ENCODE measurements at regions not wholly inside any gene's neighbourhood (a gene's known extent, or its start where the extent isn't known, plus 50 kb on each side); places are given as distances from the start of the nearest gene placed in this dataset.
"Not testable (repeated sequence)": the region's sequence is repeated elsewhere in the genome, so short reads cannot be mapped to it uniquely, and the experiment has no call there.

DNA sequence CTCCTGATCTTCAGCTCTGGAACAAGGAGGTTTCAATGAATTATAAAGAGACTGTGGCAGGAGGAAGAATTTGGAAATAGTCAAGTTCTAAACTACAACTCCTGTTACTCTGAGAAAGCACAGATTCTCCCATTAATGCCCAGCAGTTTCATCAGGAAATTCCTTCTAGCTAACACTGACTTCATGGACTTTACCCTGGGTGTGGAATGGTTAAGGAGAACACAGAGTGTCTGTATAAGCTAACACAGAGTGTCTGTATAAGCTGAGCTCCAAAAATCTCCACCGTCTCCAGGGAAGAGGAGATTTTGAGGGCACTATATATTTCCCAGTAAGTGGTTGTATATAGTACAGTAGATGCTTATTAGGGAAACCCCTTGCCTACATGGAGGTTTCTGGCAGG is 675.5 kb downstream of the XPNPEP1 start:
- WGBS, 2 donors, result 80 to 81% methylated on average over 1 of the region's 1 CpG
- ATAC-seq (ENCODE audit: low FRiP score in 2 of 2), result no peak
- H3K27ac ChIP-seq, result no peak overlapping the region

DNA sequence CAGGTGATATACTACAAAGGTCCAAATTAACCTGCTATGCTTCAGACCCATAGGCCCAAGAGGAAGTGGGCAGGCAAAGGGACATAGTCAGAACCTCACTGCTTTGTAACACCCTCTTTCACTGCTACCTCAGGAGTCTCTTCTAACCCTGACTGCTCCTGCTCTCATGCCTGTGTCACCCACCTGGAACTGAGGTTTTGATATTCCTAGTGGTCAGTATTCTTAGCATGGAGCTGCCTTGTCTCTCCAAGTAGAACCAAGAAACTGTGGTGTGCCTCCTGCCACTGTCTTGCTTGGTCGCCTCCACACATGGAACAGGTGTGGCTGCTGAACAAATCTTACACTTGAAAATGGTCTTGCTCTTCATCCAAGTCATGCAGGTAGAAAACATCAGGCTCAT is 677.5 kb downstream of the XPNPEP1 start:
- no peak overlapping the region for H3K27ac ChIP-seq
- no peak for DNase-seq
- no peak for TF ChIP-seq POLR2A (IDR thresholded peaks at IDR 0.05)
- no peak for TF ChIP-seq POLR2AphosphoS5 (IDR thresholded peaks at IDR 0.05)
- TF ChIP-seq, protein P1, sequence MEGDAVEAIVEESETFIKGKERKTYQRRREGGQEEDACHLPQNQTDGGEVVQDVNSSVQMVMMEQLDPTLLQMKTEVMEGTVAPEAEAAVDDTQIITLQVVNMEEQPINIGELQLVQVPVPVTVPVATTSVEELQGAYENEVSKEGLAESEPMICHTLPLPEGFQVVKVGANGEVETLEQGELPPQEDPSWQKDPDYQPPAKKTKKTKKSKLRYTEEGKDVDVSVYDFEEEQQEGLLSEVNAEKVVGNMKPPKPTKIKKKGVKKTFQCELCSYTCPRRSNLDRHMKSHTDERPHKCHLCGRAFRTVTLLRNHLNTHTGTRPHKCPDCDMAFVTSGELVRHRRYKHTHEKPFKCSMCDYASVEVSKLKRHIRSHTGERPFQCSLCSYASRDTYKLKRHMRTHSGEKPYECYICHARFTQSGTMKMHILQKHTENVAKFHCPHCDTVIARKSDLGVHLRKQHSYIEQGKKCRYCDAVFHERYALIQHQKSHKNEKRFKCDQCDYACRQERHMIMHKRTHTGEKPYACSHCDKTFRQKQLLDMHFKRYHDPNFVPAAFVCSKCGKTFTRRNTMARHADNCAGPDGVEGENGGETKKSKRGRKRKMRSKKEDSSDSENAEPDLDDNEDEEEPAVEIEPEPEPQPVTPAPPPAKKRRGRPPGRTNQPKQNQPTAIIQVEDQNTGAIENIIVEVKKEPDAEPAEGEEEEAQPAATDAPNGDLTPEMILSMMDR (IDR thresholded peaks at IDR 0.05), result no peak
- no peak for TF ChIP-seq EP300 (IDR thresholded peaks at IDR 0.05)
- H3K9me3 ChIP-seq, result no peaks in the 10 kb centered on the region
- 67 to 92% methylated on average over 1 of the region's 1 CpG for WGBS, 2 donors
- peak in 1 of 2 donors; percentile 14 for ATAC-seq (ENCODE audit: low FRiP score in 2 of 2)
- no peak overlapping the region for H3K4me3 ChIP-seq
- H3K36me3 ChIP-seq, result no peaks in the 10 kb centered on the region
- no peaks in the 10 kb centered on the region for H3K27me3 ChIP-seq
- H3K4me1 ChIP-seq, result no peaks in the 10 kb centered on the region

More for the DNA sequence above, 675.5 kb downstream of the XPNPEP1 start:
- DNase-seq, result no peak
- H3K27me3 ChIP-seq, result no peaks in the 10 kb centered on the region
- H3K36me3 ChIP-seq, result no peaks in the 10 kb centered on the region
- H3K9me3 ChIP-seq, result no peaks in the 10 kb centered on the region
- TF ChIP-seq POLR2AphosphoS5 (IDR thresholded peaks at IDR 0.05) (no peak), POLR2A (IDR thresholded peaks at IDR 0.05) (no peak), EP300 (IDR thresholded peaks at IDR 0.05) (no peak)
- TF ChIP-seq, protein P1 (IDR thresholded peaks at IDR 0.05), result no peak
- no peaks in the 10 kb centered on the region for H3K4me1 ChIP-seq
- H3K4me3 ChIP-seq, result no peak overlapping the region

DNA sequence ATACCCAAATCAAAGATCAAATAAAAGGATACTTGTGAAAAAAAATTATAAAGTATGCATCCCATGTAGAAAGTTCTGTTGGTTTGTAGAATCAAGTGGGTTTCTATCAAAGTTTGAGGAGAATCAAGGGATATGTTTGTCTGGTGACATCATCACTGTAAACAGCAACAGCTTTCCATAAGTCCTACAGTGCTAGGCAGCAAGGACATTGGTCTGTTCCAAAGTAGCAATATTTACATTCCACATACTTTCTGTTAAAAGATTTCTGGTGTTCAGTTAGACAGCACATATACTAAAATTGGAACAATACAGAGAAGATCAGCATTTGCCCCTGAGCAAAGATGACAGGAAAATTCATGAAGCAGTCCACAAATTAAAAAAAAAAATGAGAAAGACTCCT is 683.9 kb downstream of the XPNPEP1 start:
- ATAC-seq (ENCODE audit: low FRiP score in 2 of 2) (no peak), DNase-seq (no peak)
- TF ChIP-seq, protein P1 (IDR thresholded peaks at IDR 0.05), result no peak
- TF ChIP-seq POLR2AphosphoS5 (IDR thresholded peaks at IDR 0.05), result no peak
- no peak for TF ChIP-seq POLR2A (IDR thresholded peaks at IDR 0.05)
- no peak for TF ChIP-seq EP300 (IDR thresholded peaks at IDR 0.05)
- Histone ChIP-seq H3K27me3 (no peaks in the 10 kb centered on the region), H3K4me1 (no peaks in the 10 kb centered on the region), H3K36me3 (no peaks in the 10 kb centered on the region), H3K9me3 (no peaks in the 10 kb centered on the region), H3K27ac (no peak overlapping the region), H3K4me3 (no peak overlapping the region)

DNA sequence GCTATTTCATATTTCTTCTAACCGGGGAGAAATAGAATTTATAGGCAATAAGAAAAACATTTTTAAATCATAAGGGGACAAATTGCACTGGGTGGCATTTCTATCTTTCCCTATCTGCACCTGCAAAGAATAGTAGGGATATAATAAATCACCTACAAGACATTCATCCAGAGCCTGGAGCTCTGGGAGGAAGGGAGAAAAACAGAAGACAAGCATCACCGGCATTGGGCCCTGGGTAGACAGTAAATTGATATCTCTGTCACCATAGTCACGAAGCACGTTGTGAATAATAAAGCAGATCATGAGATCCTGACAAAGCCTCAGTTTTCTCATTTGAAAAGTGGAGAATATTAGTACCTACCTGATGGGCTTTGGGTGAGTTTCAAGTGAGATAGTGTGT is 685.6 kb downstream of the XPNPEP1 start:
- Histone ChIP-seq H3K9me3 (no peaks in the 10 kb centered on the region), H3K4me3 (no peak overlapping the region), H3K27me3 (no peaks in the 10 kb centered on the region), H3K27ac (no peak overlapping the region), H3K36me3 (no peaks in the 10 kb centered on the region), H3K4me1 (no peaks in the 10 kb centered on the region)
- DNase-seq, result no peak
- 82 to 91% methylated on average over 4 of the region's 4 CpGs for WGBS, 2 donors
- TF ChIP-seq, protein P1 (IDR thresholded peaks at IDR 0.05), result no peak
- no peak for TF ChIP-seq EP300 (IDR thresholded peaks at IDR 0.05)
- no peak for TF ChIP-seq POLR2AphosphoS5 (IDR thresholded peaks at IDR 0.05)
- no peak for TF ChIP-seq POLR2A (IDR thresholded peaks at IDR 0.05)
- no peak for ATAC-seq (ENCODE audit: low FRiP score in 2 of 2)

DNA sequence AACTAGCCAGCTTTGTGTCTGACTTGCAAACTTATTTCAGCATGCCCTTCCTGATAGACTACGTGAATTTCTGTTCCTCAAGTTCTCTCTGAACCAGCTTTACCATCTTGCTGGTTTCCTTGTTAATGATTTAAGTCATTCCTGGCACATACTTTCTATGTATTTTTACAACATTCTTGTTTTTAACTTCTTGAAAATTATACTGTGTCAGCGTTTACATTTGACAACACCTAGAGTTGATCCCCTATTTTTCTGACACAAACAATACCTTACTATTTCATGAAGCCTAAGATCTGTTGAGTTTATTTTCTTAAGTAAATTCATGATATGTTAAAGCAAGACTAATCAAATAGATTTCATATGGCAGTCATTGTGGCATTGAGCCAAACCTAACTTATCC is 686.3 kb downstream of the XPNPEP1 start:
- 46 to 61% methylated on average over 2 of the region's 2 CpGs for WGBS, 2 donors
- Histone ChIP-seq H3K27me3 (no peaks in the 10 kb centered on the region), H3K4me3 (no peak overlapping the region), H3K36me3 (no peaks in the 10 kb centered on the region), H3K4me1 (no peaks in the 10 kb centered on the region), H3K9me3 (no peaks in the 10 kb centered on the region), H3K27ac (no peak overlapping the region)
- TF ChIP-seq POLR2AphosphoS5 (IDR thresholded peaks at IDR 0.05) (no peak), POLR2A (IDR thresholded peaks at IDR 0.05) (no peak), EP300 (IDR thresholded peaks at IDR 0.05) (no peak)
- TF ChIP-seq, protein P1 (IDR thresholded peaks at IDR 0.05), result no peak
- ATAC-seq (ENCODE audit: low FRiP score in 2 of 2), result no peak
- no peak for DNase-seq

DNA sequence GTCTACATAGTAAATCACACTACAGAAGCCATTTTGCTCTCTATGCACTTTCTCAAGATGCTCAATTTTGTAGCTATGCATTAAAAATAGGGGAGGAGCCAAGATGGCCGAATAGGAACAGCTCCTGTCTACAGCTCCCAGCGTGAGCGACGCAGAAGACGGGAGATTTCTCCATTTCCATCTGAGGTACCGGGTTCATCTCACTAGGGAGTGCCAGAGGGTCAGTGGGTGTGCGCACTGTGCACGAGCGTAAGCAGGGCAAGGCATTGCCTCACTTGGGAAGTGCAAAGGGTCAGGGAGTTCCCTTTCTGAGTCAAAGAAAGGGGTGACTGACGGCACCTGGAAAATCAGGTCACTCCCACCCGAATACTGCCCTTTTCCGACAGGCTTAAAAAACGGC is 699.8 kb downstream of the XPNPEP1 start:
- H3K4me3 ChIP-seq; ATAC-seq (ENCODE audit: low FRiP score in 2 of 2); H3K4me1 ChIP-seq; H3K27me3 ChIP-seq; H3K36me3 ChIP-seq; H3K9me3 ChIP-seq; H3K27ac ChIP-seq: not testable (repeated sequence)
- 76 to 92% methylated on average over 13 of the region's 13 CpGs for WGBS, 2 donors
- DNase-seq, result peak in 1 of 2 donors; percentile 4

Data from upper lobe of left lung (tissue), 6 donors.